ENCODE measurements at regions not wholly inside any gene's neighbourhood (a gene's known extent, or its start where the extent isn't known, plus 50 kb on each side); places are given as distances from the start of the nearest gene placed in this dataset.

DNA sequence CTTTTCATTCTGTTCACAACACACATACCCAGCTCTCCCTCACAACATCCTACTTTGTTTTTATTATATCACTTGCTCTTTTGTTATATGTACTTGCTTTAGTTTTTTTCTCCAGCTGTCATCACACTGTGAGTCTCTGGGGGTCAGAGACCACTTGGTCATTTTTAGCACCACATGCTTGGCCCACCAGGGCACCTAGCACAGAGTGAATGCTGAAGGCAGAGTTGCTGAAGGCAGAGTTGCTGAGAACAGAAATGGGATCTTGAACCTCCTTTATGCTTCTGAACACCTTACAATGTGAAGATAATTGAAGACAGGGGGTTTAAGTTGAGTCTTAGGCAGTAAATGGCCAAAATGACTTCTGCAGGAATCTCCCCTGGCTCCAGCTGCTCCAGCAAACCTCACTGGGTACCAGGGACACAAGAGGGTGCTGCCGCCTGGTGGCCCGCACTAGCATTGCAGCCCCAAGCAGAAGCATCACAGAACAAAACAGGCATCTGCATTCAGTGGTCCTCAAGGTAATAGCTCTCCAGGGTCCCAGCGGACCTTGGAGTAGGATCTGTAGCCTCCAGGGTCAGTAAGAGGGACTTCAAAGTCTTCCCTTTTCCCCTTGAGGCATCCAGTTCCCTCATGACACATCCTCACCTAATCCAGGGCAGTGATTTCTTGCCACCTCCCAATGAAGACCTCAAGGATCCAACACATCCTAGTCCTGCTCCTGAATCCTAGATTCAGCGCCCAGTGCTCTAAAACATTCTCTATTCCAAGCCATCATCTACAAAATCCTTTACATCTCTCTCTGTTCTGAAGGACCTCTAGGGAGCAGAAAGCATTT lies 1972.6 kb downstream of the TP53TG3F start:
- TF ChIP-seq, protein P1, sequence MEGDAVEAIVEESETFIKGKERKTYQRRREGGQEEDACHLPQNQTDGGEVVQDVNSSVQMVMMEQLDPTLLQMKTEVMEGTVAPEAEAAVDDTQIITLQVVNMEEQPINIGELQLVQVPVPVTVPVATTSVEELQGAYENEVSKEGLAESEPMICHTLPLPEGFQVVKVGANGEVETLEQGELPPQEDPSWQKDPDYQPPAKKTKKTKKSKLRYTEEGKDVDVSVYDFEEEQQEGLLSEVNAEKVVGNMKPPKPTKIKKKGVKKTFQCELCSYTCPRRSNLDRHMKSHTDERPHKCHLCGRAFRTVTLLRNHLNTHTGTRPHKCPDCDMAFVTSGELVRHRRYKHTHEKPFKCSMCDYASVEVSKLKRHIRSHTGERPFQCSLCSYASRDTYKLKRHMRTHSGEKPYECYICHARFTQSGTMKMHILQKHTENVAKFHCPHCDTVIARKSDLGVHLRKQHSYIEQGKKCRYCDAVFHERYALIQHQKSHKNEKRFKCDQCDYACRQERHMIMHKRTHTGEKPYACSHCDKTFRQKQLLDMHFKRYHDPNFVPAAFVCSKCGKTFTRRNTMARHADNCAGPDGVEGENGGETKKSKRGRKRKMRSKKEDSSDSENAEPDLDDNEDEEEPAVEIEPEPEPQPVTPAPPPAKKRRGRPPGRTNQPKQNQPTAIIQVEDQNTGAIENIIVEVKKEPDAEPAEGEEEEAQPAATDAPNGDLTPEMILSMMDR (IDR thresholded peaks at IDR 0.05) = peak in 4 of 6 experiments; percentile 26 to 36 (median 31)
- no peak for TF ChIP-seq POLR2AphosphoS5 (IDR thresholded peaks at IDR 0.05)
